ENCODE measurements at regions not wholly inside any gene's neighbourhood (a gene's known extent, or its start where the extent isn't known, plus 50 kb on each side); places are given as distances from the start of the nearest gene placed in this dataset.
"Not testable (repeated sequence)": the region's sequence is repeated elsewhere in the genome, so short reads cannot be mapped to it uniquely, and the experiment has no call there.

GRCh38 chr4:3365871-3366842 lies 73.3 kb downstream of the RGS12 start:
- DNase-seq, result no peak

GRCh38 chr4:3366893-3367775 lies 74.3 kb downstream of the RGS12 start:
- no peak for DNase-seq

- no peak for DNase-seq
Measured at GRCh38 chr4:3367866-3368265, 73.9 kb upstream of the HGFAC start.

GRCh38 chr4:3368334-3368733 lies 73.4 kb upstream of the HGFAC start:
- no peak for DNase-seq

GRCh38 chr4:3368841-3369760 lies 72.7 kb upstream of the HGFAC start:
- peak in 1 of 2 donors; percentile 31 for DNase-seq

- peak; percentile 86 for DNase-seq
Measured at GRCh38 chr4:3369781-3370674, 71.7 kb upstream of the HGFAC start.

DNA sequence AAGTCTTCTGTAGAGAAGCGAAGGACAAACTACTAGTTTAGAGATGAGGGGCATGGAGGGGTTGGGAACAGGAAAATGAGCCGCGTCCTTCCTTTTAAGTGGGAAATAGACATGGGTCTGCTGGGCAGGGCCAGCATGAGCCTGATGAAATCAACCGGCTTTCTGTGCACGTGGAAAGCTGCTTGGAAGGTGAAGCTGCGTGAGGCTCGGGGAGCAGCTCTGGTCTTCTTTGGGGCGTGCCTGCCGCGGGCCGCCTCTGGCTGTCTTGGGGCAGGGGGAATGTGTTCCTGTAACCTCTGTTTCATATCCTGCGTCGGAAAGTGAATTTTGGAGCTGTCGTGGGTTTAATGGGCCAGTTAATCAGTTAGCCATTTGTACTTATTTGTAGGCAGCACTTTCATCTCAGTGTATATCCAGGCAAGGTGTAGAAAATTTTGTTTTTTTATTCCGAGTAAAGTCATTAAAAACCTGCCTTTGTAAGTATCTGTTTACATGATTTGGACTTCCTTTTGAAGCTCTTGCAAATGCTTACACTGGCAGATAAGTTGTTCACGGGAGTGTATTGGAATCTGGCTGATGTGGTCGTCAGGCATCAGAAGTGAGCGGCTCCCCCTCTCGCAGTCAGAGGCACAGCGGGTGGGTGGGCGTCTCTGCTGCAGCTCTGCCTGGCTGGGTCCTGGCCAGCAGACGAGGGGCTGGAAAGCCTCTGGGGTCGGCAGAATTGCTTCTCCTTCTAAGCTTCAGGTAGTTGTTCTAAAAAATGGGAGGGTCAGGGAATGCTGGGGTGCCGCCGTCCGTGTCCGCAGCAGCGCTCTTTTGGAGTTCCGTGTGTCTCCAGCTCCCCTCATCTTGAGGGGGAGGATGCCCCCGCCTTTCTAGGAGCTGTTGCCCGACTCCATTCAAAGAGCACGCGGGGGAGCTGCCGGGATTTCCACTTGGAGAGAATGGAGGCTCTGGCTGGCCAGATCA lies 70.5 kb upstream of the HGFAC start:
- peak in 1 of 2 donors; percentile 48 for DNase-seq

GRCh38 chr4:3372264-3372932 lies 69.4 kb upstream of the HGFAC start:
- no peak for DNase-seq

- peak; percentile 96 to 98 for DNase-seq
Measured at GRCh38 chr4:3372933-3373465, 68.8 kb upstream of the HGFAC start.

DNA sequence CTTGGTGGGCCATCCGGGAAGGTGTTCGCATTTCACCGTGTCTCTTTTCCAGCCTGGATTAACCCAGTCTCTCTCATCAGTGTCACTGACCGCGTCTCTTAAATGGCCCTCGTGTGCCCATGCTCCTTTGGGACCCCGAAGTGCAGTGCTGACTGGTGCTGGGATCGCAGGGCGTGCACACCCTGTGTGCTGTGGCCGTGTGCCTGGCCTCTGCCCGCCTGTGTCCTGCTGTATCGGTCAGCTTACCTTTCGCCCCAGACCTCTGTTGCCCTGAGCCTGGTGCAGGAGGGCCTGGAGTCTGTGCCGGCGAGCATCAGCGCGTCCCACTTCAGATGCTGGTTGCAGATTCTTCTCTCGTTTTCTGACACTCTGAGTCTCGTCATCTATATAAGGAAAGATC lies 68.3 kb upstream of the HGFAC start:
- no peak for DNase-seq

GRCh38 chr4:3374011-3374645 lies 67.6 kb upstream of the HGFAC start:
- DNase-seq, result no peak

DNA sequence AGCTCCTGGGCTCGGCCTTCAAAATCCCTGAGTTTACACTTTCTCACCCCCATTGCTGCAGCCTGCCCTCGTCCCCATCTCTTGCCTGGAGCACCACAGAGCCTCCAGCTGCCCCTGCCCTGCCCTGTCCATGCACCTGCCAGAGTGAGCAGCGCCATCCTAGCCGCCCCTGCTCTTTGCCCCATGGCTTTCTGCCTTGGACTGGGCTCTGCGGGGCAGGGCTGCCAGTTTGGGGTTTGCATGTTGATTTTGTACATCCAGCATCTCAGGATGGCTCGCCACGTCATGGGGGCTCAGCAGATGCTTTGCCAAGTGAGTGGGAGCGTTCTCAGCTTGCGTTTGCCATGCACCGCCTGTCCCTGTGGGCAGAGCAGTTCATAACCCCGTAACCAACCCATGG lies 67.1 kb upstream of the HGFAC start:
- DNase-seq, result no peak

DNA sequence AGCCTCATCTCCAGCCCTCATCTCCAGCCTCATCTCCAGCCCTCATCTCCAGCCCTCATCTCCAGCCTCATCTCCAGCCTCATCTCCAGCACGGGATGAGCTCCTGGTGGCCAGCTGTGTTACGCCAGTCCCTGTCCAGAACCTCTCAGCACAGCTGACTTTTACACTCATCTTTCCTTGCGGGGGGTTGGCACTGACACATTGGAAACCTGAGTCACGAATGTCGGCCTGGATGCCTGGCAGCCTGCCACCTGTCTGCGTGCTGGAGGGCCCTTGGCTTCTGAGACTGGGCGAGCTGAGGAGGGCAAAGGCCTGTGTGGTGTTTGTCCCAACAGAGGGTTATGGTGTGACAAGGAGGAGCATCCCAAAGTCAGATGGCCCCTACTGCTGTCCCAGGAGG lies 66.1 kb upstream of the HGFAC start:
- DNase-seq, result no peak

DNA sequence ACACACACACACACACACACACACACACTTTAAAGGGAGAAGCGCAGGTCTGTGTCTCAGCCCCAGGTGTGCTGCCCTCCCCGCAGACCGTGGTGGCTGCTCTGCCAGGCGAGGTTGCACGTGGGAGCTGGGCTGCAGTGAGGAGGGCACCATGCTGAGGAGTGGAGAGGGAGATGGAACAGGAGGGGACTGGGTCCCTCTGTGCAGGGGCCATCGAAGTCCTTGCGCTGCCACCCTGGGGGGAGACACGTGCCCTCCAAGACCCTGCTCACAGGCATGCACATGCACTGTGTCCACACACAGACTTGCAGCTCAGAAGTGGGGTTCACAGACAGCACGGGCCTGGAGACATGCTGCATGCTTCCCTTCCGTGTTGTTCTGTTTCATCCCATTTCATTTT lies 65.5 kb upstream of the HGFAC start:
- no peak for DNase-seq

GRCh38 chr4:3377557-3377956 lies 64.2 kb upstream of the HGFAC start:
- DNase-seq, result no peak

- not testable (repeated sequence) for DNase-seq
Measured at GRCh38 chr4:3380336-3380735, 61.4 kb upstream of the HGFAC start.

GRCh38 chr4:3381208-3381607 lies 60.6 kb upstream of the HGFAC start:
- DNase-seq, result not testable (repeated sequence)

DNA sequence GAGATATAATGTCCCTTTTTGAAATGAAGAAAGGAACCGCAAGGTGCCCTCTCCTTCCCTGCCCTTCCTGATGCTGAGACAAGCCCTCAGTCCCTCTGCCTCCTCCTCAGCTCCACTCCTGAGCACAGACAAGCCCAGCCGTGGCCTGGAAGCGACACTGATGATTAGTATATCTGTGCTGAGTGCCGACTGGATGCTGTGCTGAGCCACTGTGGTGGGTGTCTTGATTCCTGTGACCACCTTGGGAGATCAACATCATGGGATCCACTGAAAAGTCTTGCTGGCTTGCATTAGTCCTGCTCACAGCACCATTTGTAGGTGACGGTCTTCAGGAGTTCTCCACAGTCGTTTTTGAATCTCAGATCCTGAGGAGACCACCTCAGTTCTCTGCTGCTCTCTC lies 59.5 kb upstream of the HGFAC start:
- no peak for DNase-seq

GRCh38 chr4:3384391-3384770 lies 57.4 kb upstream of the HGFAC start:
- peak; percentile 24 to 36 for DNase-seq
